Glomerular visceral epithelial cell (primary cell): ENCODE measurements at regions not wholly inside any gene's neighbourhood (a gene's known extent, or its start where the extent isn't known, plus 50 kb on each side); places are given as distances from the start of the nearest gene placed in this dataset.
A peak's percentile ranks its signal among the peaks of the same experiment; 100 is the strongest.

Source experiments
- DNase-seq: peaks from one replicate; pipeline ENCODE4 v3.0.0-alpha.2; 2016; ENCODE audit errors: extremely low spot score

- DNase-seq = no peak
Measured at GRCh38 chr4:129883996-129884395, 788.0 kb downstream of the C4orf33 start.

GRCh38 chr4:129897111-129897510 lies 801.2 kb downstream of the C4orf33 start:
- no peak for DNase-seq

GRCh38 chr4:129899849-129900248 lies 803.9 kb downstream of the C4orf33 start:
- no peak for DNase-seq

- no peak for DNase-seq
Measured at GRCh38 chr4:129900430-129900953, 804.5 kb downstream of the C4orf33 start.

- DNase-seq = no peak
Measured at GRCh38 chr4:129901205-129901604, 805.3 kb downstream of the C4orf33 start.

GRCh38 chr4:129903861-129904260 lies 807.9 kb downstream of the C4orf33 start:
- no peak for DNase-seq

GRCh38 chr4:129905256-129905655 lies 809.3 kb downstream of the C4orf33 start:
- DNase-seq = no peak

- no peak for DNase-seq
Measured at GRCh38 chr4:129908117-129908516, 812.2 kb downstream of the C4orf33 start.

- no peak for DNase-seq
Measured at GRCh38 chr4:129916991-129917390, 821.0 kb downstream of the C4orf33 start.

GRCh38 chr4:129917651-129918050 lies 821.7 kb downstream of the C4orf33 start:
- no peak for DNase-seq

- peak; percentile 9 for DNase-seq
Measured at GRCh38 chr4:129926936-129927335, 831.0 kb downstream of the C4orf33 start.

- peak; percentile 7 for DNase-seq
Measured at GRCh38 chr4:129929052-129929451, 833.1 kb downstream of the C4orf33 start.

GRCh38 chr4:129929984-129930383 lies 834.0 kb downstream of the C4orf33 start:
- DNase-seq = no peak

GRCh38 chr4:129950217-129950616 lies 854.3 kb downstream of the C4orf33 start:
- DNase-seq = no peak

- DNase-seq = no peak
Measured at GRCh38 chr4:129966175-129966574, 870.2 kb downstream of the C4orf33 start.

GRCh38 chr4:129968366-129968765 lies 872.4 kb downstream of the C4orf33 start:
- no peak for DNase-seq

GRCh38 chr4:129968778-129969177 lies 872.8 kb downstream of the C4orf33 start:
- DNase-seq = no peak

- DNase-seq = no peak
Measured at GRCh38 chr4:129970801-129971200, 874.8 kb downstream of the C4orf33 start.

- no peak for DNase-seq
Measured at GRCh38 chr4:129971419-129971818, 875.5 kb downstream of the C4orf33 start.

GRCh38 chr4:129972257-129972656 lies 876.3 kb downstream of the C4orf33 start:
- DNase-seq = no peak

- DNase-seq = no peak
Measured at GRCh38 chr4:129974730-129975129, 878.8 kb downstream of the C4orf33 start.

GRCh38 chr4:129978315-129978714 lies 882.4 kb downstream of the C4orf33 start:
- no peak for DNase-seq

GRCh38 chr4:129988957-129989356 lies 893.0 kb downstream of the C4orf33 start:
- DNase-seq = no peak

GRCh38 chr4:129994715-129995114 lies 898.8 kb downstream of the C4orf33 start:
- DNase-seq = no peak
